ENCODE measurements at regions not wholly inside any gene's neighbourhood (a gene's known extent, or its start where the extent isn't known, plus 50 kb on each side); places are given as distances from the start of the nearest gene placed in this dataset.
"Not testable (repeated sequence)": the region's sequence is repeated elsewhere in the genome, so short reads cannot be mapped to it uniquely, and the experiment has no call there.

DNA sequence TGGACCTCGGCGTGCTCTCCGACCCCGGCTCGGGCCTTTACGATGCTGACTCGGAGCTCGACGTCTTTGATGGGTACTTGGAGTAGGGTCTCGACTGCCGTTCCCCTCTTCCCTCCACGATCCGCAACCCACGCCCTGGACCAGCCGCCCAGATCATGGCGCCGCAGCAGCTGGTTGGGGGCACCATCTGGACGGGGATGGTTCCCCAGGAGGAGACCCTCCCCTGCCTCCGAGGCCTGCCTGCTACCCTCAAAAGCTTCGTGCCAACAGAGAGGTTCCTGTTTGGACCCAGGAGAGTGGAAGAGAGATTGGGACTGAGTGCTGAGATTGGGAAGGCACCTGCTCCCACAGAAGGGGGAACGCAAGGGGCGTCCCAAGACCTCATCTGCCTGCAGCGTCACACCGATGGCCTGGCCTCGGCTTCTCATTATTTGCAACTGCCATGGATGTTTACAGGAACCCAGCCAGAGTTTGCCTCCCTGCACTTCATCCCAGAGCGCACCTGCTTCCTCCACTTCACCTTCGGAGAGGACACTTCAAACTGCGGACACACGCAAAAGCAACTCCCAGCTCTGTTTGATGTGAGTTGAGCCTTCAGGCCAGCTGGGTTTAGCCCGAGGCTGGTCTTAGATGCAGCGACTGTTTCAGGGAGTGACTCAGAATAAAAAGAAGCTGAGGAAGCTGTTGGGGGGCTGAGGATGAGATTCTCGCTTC lies 58.9 kb downstream of the GOLGA6L7 start:
- DNase-seq; intact Hi-C loops (cut with micrococcal nuclease): not testable (repeated sequence)
- peak; percentile 52 for ATAC-seq

DNA sequence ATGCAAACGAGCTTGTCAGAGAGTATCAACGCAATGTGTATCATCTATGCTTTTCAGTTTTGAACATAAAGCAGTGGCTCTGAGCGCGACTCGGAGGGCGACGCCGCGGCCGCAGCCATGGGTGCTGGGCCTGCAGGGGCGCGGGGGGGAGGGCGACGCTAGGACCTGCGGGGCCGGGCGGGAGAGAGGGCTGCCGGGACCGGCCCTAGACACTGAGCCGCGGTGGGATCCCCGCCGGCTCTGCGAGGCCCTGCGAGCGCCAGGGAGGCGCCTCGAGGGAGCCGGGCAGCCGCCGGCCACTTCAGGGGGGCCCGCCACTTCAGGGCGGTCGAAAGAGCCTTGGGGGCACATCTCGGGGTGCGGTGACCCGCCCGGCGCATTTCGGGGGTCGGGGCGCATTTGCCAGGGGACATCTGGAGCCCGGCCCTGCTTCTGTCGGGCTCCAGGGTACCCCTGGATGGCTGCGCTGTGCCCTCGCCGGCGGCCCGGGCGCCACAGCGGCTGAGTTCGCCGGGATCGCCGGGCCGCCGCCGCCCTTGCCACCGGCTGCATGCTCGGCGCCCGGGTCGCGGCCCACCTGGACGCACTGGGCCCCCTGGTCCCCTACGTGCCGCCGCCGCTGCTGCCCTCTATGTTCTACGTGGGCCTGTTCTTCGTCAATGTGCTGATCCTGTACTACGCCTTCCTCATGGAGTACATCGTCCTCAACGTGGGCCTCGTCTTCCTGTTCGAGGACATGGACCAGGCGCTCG lies 59.6 kb downstream of the GOLGA6L7 start:
- intact Hi-C loops (cut with micrococcal nuclease): not testable (repeated sequence)
- DNase-seq (peak; percentile 57), ATAC-seq (peak; percentile 92)

DNA sequence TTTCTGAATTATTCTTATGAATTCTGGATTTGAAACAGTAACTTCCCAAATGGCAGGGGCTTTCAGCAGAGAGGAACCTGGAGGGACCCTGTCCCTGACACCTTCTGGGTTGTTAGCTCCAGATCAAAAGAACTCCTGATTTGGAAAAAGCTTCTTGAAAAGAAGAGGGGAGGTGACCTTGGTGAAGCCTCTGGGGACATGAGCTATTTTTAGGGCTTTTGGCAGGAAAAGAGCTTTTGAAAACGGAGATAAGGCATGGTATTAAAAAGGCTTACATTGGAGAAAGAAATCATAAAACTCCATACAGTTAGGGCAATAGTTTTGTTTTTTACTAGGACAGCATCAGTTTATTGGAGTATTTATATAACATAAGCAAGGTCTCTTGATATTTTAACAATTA lies 60.3 kb downstream of the GOLGA6L7 start:
- DNase-seq; intact Hi-C loops (cut with micrococcal nuclease): not testable (repeated sequence)
- ATAC-seq: peak; percentile 65

GRCh38 chr15:28786521-28786920 lies 61.9 kb downstream of the GOLGA6L7 start:
- DNase-seq: no peak
- intact Hi-C loops (cut with micrococcal nuclease): no loop called here
- ATAC-seq: no peak

DNA sequence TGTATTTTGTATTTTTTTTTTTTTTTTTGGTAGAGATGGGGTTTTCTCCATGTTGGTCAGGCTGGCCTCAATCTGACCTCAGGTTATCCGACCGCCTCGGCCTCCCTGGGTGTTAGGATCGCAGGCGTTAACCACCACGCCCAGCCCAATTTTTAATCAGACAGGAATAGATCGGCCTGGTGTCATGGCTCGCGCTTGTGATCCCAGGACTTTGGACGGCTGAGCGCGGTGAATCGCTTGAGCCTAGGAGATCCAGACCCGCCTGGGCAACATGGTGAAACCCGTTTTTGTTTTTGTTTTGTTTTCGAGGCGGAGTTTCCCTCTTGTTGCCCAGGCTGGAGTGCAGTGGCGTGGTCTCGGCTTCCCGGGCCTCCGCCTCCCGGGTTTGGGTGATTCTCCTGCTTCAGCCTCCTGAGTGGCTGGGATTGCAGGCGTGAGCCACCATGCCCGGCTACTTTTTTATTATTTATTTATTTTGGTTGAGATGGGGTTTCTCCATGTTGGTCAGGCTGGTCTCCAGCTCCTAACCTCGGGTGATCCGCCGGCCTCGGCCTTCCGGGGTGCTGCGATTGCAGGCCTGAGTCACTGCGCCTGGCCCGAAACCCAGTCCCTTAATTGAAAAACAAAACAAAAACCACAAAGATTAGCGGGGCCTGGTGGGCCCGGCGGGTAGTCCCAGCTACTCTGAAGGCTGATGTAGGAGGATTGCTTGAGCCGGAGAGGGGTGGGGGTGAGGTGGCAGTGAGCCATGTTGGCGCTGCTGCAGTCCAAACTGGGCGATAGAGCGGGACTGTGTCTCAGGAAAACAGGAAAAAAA lies 63.9 kb downstream of the GOLGA6L7 start:
- intact Hi-C loops (cut with micrococcal nuclease); DNase-seq; ATAC-seq: not testable (repeated sequence)

- DNase-seq (no peak), ATAC-seq (no peak)
- intact Hi-C loops (cut with micrococcal nuclease): no loop called here
Measured at GRCh38 chr15:28783873-28784272, 64.6 kb downstream of the GOLGA6L7 start.

GRCh38 chr15:28783466-28783865 lies 65.0 kb downstream of the GOLGA6L7 start:
- intact Hi-C loops (cut with micrococcal nuclease): no loop called here
- DNase-seq: no peak
- no peak for ATAC-seq

DNA sequence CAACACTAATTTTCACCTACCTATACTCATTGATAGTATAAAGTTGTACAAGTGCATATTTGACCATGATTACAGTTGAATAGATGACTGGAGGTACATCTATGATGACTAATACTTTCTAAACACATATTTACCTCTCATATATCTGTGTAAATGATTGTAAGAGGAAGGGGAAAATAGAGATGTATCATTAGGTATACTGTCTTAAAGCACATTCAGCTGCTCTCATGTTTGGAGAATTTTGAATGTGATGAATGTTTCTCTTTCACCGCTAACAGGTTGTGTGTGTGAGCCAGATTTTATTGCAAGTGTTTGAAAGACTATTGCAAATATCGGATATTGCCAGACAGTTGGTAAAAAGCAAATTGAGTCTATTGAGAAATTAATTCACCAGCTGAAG lies 66.2 kb upstream of the GOLGA8M start:
- DNase-seq; intact Hi-C loops (cut with micrococcal nuclease); ATAC-seq: not testable (repeated sequence)

- intact Hi-C loops (cut with micrococcal nuclease); DNase-seq; ATAC-seq: not testable (repeated sequence)
Measured at GRCh38 chr15:28772857-28773256, 60.6 kb upstream of the GOLGA8M start.
